MM.1S (cell line): ENCODE measurements at regions not wholly inside any gene's neighbourhood (a gene's known extent, or its start where the extent isn't known, plus 50 kb on each side); places are given as distances from the start of the nearest gene placed in this dataset.

Experiments used
- EZH2 ChIP-seq: fragments of 300-600 bp; sonication (generic); optimal IDR thresholded peaks from 2 replicates; pipeline ENCODE3; 2017; ENCODE audit warnings: low read depth, mild to moderate bottlenecking, antibody characterized with exemption, low read length, mixed read lengths
- TF ChIP-seq, protein P1 (sequence below): fragments of 300-600 bp; sonication (generic); IDR thresholded peaks from 2 replicates; pipeline ENCODE4 v1.5.1; 2016; ENCODE audit warnings: antibody characterized with exemption, low read length, mixed read lengths

DNA sequence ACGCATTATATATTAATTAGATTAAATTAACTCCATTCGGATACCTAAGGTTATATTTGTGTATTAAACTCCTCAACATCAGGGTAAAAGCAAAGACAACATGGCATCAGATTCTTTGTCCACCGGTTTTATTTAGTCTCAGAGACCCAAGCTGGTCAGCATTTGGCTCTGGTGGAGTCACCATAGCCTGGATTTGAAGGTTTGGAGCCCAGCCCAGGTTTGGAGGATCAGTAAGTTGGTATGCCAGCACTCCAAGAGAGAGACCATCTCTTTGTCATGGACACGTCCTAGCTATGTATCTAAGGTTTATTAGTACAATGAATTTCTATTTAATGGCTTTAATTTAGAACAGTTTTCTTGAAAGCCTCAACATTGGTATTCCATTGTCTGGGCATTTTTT, 328.4 kb upstream of the RBFOX1 start:
- TF ChIP-seq, protein P1, sequence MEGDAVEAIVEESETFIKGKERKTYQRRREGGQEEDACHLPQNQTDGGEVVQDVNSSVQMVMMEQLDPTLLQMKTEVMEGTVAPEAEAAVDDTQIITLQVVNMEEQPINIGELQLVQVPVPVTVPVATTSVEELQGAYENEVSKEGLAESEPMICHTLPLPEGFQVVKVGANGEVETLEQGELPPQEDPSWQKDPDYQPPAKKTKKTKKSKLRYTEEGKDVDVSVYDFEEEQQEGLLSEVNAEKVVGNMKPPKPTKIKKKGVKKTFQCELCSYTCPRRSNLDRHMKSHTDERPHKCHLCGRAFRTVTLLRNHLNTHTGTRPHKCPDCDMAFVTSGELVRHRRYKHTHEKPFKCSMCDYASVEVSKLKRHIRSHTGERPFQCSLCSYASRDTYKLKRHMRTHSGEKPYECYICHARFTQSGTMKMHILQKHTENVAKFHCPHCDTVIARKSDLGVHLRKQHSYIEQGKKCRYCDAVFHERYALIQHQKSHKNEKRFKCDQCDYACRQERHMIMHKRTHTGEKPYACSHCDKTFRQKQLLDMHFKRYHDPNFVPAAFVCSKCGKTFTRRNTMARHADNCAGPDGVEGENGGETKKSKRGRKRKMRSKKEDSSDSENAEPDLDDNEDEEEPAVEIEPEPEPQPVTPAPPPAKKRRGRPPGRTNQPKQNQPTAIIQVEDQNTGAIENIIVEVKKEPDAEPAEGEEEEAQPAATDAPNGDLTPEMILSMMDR, result no peak
- TF ChIP-seq EZH2, result no peak
